Left lung (tissue), 4 donors: ENCODE measurements at regions not wholly inside any gene's neighbourhood (a gene's known extent, or its start where the extent isn't known, plus 50 kb on each side); places are given as distances from the start of the nearest gene placed in this dataset.

Source experiments
- ATAC-seq: fragments of 200-7000 bp; cut with Tn5 transposase; one replicate; pipeline ENCODE4 v1.9.1; 2020; ENCODE audit warnings: moderate library complexity
- DNase-seq, 4 donors: peaks; one replicate each; pipeline ENCODE4 v3.0.0-alpha.2; 2013 to 2020
- H3K27ac ChIP-seq, 2 donors: fragments of 200-600 bp; sonication (generic) in 1 of 2; one replicate each; pipeline versions ENCODE4 v1.5.0 to v1.8.0; 2020 to 2021
- H3K27me3 ChIP-seq, 2 donors: fragments of 200-600 bp; sonication (generic) in 1 of 2; one replicate each; pipeline versions ENCODE4 v1.5.0 to v1.8.0; 2020 to 2021
- H3K36me3 ChIP-seq, 2 donors: fragments of 200-600 bp; sonication (generic) in 1 of 2; one replicate each; pipeline versions ENCODE4 v1.5.0 to v1.8.0; 2020 to 2021
- H3K4me1 ChIP-seq, 2 donors: fragments of 200-600 bp; one replicate each; pipeline ENCODE4 v1.8.0; 2021
- H3K4me3 ChIP-seq, 2 donors: fragments of 200-600 bp; sonication (generic) in 1 of 2; one replicate each; pipeline versions ENCODE4 v1.5.0 to v1.8.0; 2020 to 2021; ENCODE audit warnings: mild to moderate bottlenecking in 1 of 2
- H3K9me3 ChIP-seq, 2 donors: fragments of 200-600 bp; sonication (generic) in 1 of 2; one replicate each; pipeline versions ENCODE4 v1.5.0 to v1.8.0; 2020 to 2021
- intact Hi-C, 2 donors: fragments of 100-400 bp; cut with DNase I; formaldehyde crosslinking; loops; one replicate each; pipeline versions ENCODE4 v1.11.2 to v1.14.2; 2022
- TF ChIP-seq, protein P1 (sequence below), 2 donors: fragments of 200-600 bp; sonication (generic) in 1 of 2; IDR thresholded peaks; one replicate each; pipeline versions ENCODE4 v1.5.0 to v1.8.0; 2021; ENCODE audit warnings: antibody characterized with exemption in 2 of 2
- donor health status: DM: no; HTN: yes; CAD: no.
- donor health status: DM: no; HTN: no; CAD: no.

- ATAC-seq: no peak
- intact Hi-C loops: no loop called here
- Histone ChIP-seq H3K27ac (no peak overlapping the region), H3K4me3 (no peak overlapping the region), H3K9me3 (no peaks in the 10 kb centered on the region), H3K27me3 (no peaks in the 10 kb centered on the region), H3K4me1 (peaks cover 0 to 11% of the 10 kb centered on the region in 2 donors), H3K36me3 (no peaks in the 10 kb centered on the region)
- TF ChIP-seq, protein P1, sequence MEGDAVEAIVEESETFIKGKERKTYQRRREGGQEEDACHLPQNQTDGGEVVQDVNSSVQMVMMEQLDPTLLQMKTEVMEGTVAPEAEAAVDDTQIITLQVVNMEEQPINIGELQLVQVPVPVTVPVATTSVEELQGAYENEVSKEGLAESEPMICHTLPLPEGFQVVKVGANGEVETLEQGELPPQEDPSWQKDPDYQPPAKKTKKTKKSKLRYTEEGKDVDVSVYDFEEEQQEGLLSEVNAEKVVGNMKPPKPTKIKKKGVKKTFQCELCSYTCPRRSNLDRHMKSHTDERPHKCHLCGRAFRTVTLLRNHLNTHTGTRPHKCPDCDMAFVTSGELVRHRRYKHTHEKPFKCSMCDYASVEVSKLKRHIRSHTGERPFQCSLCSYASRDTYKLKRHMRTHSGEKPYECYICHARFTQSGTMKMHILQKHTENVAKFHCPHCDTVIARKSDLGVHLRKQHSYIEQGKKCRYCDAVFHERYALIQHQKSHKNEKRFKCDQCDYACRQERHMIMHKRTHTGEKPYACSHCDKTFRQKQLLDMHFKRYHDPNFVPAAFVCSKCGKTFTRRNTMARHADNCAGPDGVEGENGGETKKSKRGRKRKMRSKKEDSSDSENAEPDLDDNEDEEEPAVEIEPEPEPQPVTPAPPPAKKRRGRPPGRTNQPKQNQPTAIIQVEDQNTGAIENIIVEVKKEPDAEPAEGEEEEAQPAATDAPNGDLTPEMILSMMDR (IDR thresholded peaks at IDR 0.05): no peak
- DNase-seq: no peak
Observed at GRCh38 chr9:13446286-13446937, 166.9 kb upstream of the MPDZ start.

GRCh38 chr9:13445103-13445500, 165.6 kb upstream of the MPDZ start:
- Histone ChIP-seq H3K36me3 (no peaks in the 10 kb centered on the region), H3K9me3 (no peaks in the 10 kb centered on the region), H3K27me3 (no peaks in the 10 kb centered on the region), H3K4me1 (peaks cover 0 to 11% of the 10 kb centered on the region in 2 donors), H3K4me3 (no peak overlapping the region), H3K27ac (no peak overlapping the region)
- ATAC-seq (no peak), DNase-seq (no peak)
- TF ChIP-seq, protein P1 (IDR thresholded peaks at IDR 0.05): no peak
- intact Hi-C loops: no loop called here

DNA sequence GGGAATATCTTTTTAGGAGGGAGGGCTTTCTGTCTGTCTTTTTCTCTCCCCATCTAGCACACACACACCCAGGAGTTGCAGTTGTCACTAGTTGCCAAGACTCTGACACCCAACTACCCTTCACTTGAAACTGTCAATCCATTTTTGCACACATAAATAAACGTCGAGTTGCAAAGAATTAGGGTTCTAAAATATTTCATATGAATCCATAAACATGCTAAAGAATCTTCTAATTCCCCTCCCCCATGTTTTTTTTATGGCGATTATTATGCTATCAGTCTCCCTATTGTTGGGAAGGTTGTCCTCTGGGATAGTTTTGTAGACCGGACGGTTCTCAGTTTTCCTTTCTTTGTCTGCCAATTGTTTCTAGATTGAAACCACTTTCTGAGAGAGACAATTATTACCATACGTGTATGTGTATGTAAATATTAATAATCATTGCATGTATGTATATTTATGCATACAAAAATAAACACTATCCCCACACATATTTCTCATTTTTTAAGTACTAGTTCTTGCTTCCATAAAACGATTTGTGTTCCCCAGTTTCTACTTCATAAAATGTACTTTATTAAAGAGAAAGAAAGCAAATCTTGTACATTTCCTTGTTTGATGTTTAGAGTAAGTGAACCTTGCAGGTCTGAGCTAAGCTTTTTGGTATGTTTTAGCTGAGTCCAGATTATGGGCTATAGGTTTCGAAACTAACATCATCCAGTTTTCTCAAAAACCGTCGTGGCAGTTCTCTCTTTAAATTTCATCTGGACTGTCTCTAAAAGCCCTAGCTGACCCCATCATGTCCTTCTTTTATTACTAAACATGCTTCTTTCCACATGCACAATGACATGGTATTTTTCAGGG, 165.0 kb upstream of the MPDZ start:
- Histone ChIP-seq H3K27me3 (no peaks in the 10 kb centered on the region), H3K4me1 (peaks cover 0 to 11% of the 10 kb centered on the region in 2 donors), H3K27ac (peak overlapping the region in 1 of 2 donors; percentile 26), H3K9me3 (no peaks in the 10 kb centered on the region), H3K36me3 (no peaks in the 10 kb centered on the region), H3K4me3 (no peak overlapping the region)
- intact Hi-C loops: no loop called here
- no peak for ATAC-seq
- TF ChIP-seq, protein P1 (IDR thresholded peaks at IDR 0.05): no peak
- DNase-seq: no peak

DNA sequence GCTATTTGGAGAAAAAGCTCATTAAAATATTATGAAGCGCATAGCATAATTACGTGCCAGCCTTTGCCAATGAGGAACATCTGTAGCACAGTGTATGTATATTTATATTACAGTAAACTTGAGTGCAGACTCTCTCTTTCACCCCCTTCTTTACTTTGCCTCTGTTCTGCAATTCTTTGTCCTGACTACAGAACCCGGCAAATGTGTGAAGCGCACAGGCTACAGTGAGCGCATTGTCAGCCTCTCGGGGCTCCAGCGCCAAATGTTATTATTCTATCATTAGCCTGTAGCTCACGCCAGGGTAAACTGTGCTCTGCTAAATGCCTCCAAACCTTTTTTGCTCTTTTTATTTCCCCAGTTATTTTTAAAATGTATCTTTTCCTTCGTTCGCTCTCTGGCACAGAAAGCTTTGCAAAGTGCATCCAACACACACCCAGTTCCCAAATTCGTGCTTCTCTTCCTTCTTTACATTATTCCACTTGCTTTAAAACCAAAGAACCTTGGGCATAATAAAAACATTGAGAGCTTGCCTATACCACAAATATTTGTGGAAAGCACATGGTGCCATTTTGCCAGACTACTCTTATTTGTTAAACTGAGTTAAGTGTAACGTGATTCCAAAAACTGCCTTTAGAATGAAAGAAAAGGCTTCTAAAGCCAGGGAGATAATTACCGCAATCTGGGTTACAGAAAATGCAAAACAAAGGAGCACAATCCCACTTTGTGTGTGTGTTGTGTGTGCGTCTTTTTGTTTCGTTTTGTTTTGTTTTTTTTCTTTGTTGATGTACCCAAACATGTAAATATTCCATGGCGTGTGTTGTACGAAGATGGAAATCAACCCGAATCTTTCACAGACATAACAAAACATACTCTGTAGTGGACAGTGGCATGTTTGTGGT, 164.1 kb upstream of the MPDZ start:
- Histone ChIP-seq H3K9me3 (no peaks in the 10 kb centered on the region), H3K36me3 (no peaks in the 10 kb centered on the region), H3K27ac (peak overlapping the region in 1 of 2 donors; percentile 26), H3K27me3 (no peaks in the 10 kb centered on the region), H3K4me1 (peaks cover 0 to 11% of the 10 kb centered on the region in 2 donors), H3K4me3 (no peak overlapping the region)
- ATAC-seq: no peak
- TF ChIP-seq, protein P1 (IDR thresholded peaks at IDR 0.05): no peak
- intact Hi-C loops: no loop called here
- no peak for DNase-seq
